Lung microvascular endothelial cell (primary cell): ENCODE measurements at regions not wholly inside any gene's neighbourhood (a gene's known extent, or its start where the extent isn't known, plus 50 kb on each side); places are given as distances from the start of the nearest gene placed in this dataset.
"Not testable (repeated sequence)": the region's sequence is repeated elsewhere in the genome, so short reads cannot be mapped to it uniquely, and the experiment has no call there.

Experiments
- DNase-seq, 2 donors: peaks; one replicate each; pipeline versions ENCODE4 v3.0.0 to v3.0.0-alpha.2; 2010; ENCODE audit warnings: low read depth in 2 of 2

GRCh38 chr5:17081142-17081541 lies 136.3 kb upstream of the BASP1 start:
- peak in 1 of 2 donors; percentile 5 for DNase-seq

- not testable (repeated sequence) for DNase-seq
Measured at GRCh38 chr5:17083276-17083675, 134.2 kb upstream of the BASP1 start.

- no peak for DNase-seq
Measured at GRCh38 chr5:17087035-17087434, 130.4 kb upstream of the BASP1 start.

- no peak for DNase-seq
Measured at GRCh38 chr5:17088051-17088450, 129.4 kb upstream of the BASP1 start.

GRCh38 chr5:17089001-17089400 lies 128.4 kb upstream of the BASP1 start:
- no peak for DNase-seq

- DNase-seq = no peak
Measured at GRCh38 chr5:17089690-17090089, 127.7 kb upstream of the BASP1 start.

GRCh38 chr5:17090839-17091238 lies 126.6 kb upstream of the BASP1 start:
- no peak for DNase-seq

GRCh38 chr5:17094830-17095229 lies 122.6 kb upstream of the BASP1 start:
- DNase-seq = no peak

GRCh38 chr5:17096952-17097695 lies 120.3 kb upstream of the BASP1 start:
- DNase-seq = no peak

GRCh38 chr5:17099946-17100345 lies 117.5 kb upstream of the BASP1 start:
- DNase-seq = no peak

GRCh38 chr5:17103461-17103860 lies 114.0 kb upstream of the BASP1 start:
- no peak for DNase-seq

- DNase-seq = peak; percentile 29 to 88
Measured at GRCh38 chr5:17105744-17106418, 111.5 kb upstream of the BASP1 start.

- no peak for DNase-seq
Measured at GRCh38 chr5:17106521-17106920, 110.9 kb upstream of the BASP1 start.

GRCh38 chr5:17112091-17112716 lies 105.2 kb upstream of the BASP1 start:
- DNase-seq = not testable (repeated sequence)

- DNase-seq = no peak
Measured at GRCh38 chr5:17113174-17113958, 104.1 kb upstream of the BASP1 start.

GRCh38 chr5:17114233-17114632 lies 103.2 kb upstream of the BASP1 start:
- DNase-seq = no peak

GRCh38 chr5:17114715-17115599 lies 102.5 kb upstream of the BASP1 start:
- no peak for DNase-seq

- no peak for DNase-seq
Measured at GRCh38 chr5:17115855-17116254, 101.6 kb upstream of the BASP1 start.

- peak; percentile 84 to 100 for DNase-seq
Measured at GRCh38 chr5:17118631-17119030, 98.8 kb upstream of the BASP1 start.

- DNase-seq = peak in 1 of 2 donors; percentile 38
Measured at GRCh38 chr5:17120209-17120608, 97.2 kb upstream of the BASP1 start.

GRCh38 chr5:17121776-17122175 lies 95.7 kb upstream of the BASP1 start:
- no peak for DNase-seq
